HFF-Myc (cell line): ENCODE measurements at regions not wholly inside any gene's neighbourhood (a gene's known extent, or its start where the extent isn't known, plus 50 kb on each side); places are given as distances from the start of the nearest gene placed in this dataset.

Experiments used
- DNase-seq: peaks from one replicate; pipeline ENCODE4 v3.0.0-alpha.2; 2011; ENCODE audit warnings: low read depth; ENCODE audit errors: extremely low read depth
- H3K4me3 ChIP-seq: replicated peaks from 2 replicates; pipeline ENCODE4 v1.5.1; 2011; ENCODE audit warnings: low read depth, mild to moderate bottlenecking, control low read depth, low read length
- TF ChIP-seq, protein P1 (sequence below): IDR thresholded peaks from 2 replicates; pipeline ENCODE4 v1.5.1; 2012; ENCODE audit warnings: mild to moderate bottlenecking, low read depth, low read length, control low read depth; ENCODE audit errors: missing control alignments

DNA sequence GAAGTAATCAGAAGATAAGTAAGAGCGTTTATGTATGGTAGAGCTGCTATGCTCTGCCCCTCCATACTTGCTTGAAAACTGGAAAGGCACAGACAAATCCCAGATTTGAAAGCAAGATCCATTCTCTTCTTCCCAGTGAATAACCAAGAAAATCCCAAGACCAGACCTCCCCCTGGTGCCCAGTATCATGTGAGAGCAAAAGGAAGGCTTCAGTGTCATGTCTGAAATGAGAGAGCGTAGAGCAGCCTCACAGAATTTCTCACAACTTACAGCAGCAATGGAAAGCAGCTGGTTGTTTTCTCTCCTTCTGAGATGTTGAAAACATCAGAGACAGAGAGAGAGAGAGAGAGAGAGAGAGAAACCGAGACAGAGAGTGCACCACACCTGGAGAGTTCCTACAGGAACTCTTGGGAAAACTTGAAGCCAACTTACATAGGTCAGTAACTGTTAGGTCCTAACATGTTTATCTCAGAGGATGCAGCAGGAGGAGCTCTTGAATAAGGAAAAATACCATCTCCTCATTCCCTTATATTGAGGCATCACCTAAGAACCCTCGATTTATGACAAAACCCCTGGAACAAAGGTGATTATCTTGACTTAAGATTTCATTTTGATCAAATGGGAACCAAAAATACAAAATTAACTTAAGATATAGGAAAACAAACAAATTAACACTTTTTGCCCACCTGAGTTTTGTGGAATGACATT is 273.3 kb downstream of the NSUN3 start:
- DNase-seq = no peak
- TF ChIP-seq, protein P1, sequence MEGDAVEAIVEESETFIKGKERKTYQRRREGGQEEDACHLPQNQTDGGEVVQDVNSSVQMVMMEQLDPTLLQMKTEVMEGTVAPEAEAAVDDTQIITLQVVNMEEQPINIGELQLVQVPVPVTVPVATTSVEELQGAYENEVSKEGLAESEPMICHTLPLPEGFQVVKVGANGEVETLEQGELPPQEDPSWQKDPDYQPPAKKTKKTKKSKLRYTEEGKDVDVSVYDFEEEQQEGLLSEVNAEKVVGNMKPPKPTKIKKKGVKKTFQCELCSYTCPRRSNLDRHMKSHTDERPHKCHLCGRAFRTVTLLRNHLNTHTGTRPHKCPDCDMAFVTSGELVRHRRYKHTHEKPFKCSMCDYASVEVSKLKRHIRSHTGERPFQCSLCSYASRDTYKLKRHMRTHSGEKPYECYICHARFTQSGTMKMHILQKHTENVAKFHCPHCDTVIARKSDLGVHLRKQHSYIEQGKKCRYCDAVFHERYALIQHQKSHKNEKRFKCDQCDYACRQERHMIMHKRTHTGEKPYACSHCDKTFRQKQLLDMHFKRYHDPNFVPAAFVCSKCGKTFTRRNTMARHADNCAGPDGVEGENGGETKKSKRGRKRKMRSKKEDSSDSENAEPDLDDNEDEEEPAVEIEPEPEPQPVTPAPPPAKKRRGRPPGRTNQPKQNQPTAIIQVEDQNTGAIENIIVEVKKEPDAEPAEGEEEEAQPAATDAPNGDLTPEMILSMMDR = no peak
- no peak overlapping the region for H3K4me3 ChIP-seq

DNA sequence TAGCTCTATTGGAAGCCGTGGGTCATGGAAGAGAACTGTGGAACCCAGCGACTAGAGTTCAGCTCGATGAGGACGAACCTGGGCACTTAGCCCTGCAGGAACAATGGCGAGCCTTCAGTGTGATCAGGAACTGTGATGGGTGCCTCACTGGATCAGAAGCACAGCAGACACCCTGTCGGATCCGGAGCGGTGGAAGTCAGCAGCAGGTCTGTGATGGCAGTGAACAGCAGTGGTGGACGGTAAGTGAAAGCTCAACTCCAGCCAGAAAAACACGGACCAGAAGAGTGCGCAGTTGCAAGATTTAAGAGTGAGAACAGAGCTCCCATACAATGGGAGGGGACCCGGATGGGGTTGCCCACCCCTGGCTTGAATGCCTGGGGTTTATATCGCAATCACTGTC is 282.2 kb downstream of the NSUN3 start:
- DNase-seq = no peak
- TF ChIP-seq, protein P1 = no peak
- H3K4me3 ChIP-seq = no peak overlapping the region

DNA sequence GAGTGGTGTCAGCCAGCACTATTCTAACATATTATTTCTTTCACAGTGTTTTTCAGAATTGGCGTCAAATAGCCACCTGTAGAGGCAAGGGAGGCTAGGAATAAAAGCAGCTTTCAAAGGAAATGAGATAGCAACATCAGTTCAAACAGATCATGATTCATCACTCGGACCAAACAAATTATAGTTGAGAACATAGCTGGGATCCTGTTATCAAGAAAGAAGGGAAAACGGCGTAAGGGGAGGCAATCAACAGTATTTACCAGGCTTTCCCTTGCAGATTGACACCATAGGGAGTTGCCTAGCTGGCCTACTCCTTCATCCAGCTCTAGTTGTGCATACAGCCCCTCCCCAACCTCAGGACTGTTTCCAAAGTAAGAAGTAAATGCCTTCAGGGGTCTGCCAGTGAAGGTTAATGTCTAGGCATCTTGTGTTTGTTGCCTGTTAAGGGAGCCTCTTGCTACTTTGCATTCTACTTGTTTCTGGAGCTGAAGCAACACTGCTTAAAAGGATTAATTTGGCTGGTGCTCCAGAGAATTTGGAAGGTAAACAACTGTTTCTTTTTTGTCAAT is 286.5 kb downstream of the NSUN3 start:
- TF ChIP-seq, protein P1 = no peak
- no peak for DNase-seq
- H3K4me3 ChIP-seq = no peak overlapping the region

DNA sequence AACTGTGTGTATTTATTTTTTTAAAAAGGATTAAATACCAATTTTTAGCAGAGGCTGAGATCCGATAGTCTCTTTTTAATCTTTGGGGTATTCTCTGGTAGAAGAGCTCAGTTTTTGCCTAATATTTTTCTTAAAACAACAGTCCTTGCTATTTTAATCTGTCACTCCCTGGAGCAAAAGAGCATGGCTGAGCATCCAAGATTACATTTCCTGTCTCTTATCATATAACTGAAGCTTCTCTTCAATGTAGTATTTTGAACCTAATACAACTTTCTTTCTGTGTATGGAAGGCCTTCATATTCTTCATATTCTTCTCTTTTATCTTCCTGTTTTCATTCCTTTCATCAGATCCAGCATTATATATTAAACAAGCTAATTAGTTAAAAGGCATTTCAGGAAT is 293.7 kb downstream of the NSUN3 start:
- no peak overlapping the region for H3K4me3 ChIP-seq
- DNase-seq = no peak
- TF ChIP-seq, protein P1 = no peak

DNA sequence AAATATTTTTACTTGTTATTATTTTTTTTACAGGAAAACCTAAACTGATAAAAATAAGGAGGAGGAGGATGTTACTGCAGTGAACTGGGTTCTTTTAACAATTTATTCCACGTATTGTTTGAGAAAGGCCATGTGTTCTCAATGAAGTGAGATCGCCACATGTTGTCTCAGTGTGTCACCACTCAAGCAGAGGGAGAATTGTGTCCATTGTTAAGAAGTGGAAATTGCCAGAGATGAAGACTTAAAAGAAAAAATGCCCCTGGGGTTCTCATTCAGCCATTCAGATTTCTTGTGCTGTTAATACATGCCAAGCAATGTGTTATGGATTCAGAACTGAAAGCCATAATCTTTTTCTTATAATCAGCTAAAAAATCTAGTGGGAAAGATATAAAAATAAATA is 297.1 kb downstream of the NSUN3 start:
- TF ChIP-seq, protein P1 = no peak
- no peak overlapping the region for H3K4me3 ChIP-seq
- DNase-seq = no peak

DNA sequence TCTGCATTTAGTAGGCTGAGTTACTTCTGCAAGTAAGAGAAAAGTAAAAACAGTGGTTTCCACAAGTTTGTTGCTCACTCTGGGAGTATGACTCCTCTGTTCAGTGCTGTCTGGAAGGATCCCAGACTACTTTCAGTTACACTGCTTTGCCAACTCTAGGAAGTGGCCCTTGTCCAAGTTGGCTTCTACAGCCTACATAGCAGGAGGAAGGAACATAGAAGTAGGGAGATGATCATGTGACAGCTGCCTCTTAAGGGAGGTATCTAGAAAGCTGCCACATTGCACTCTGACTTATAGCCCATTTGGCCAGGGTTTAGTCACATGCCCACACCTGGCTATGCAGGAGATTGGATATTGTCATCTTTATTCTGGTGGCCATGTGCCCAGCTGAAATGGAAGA is 298.1 kb downstream of the NSUN3 start:
- TF ChIP-seq, protein P1 = no peak
- H3K4me3 ChIP-seq = no peak overlapping the region
- DNase-seq = no peak
